Neural progenitor cell (in vitro differentiated cells): ENCODE measurements at regions not wholly inside any gene's neighbourhood (a gene's known extent, or its start where the extent isn't known, plus 50 kb on each side); places are given as distances from the start of the nearest gene placed in this dataset.

Experiments
- CTCF ChIP-seq: fragments of 200-600 bp; sonication (generic); IDR thresholded peaks from 2 replicates; pipeline ENCODE4 v1.5.1; 2017; ENCODE audit warnings: antibody characterized with exemption, mild to moderate bottlenecking
- EZH2 ChIP-seq: fragments of 200-600 bp; sonication (generic); IDR thresholded peaks from 2 replicates; pipeline ENCODE4 v1.6.1; 2017; ENCODE audit warnings: antibody characterized with exemption, mild to moderate bottlenecking, moderate library complexity
- EZH2phosphoT487 ChIP-seq: fragments of 200-600 bp; sonication (generic); IDR thresholded peaks from 2 replicates; pipeline ENCODE4 v1.6.1; 2017; ENCODE audit warnings: antibody characterized with exemption

- TF ChIP-seq CTCF (no peak), EZH2phosphoT487 (no peak), EZH2 (no peak)
Measured at GRCh38 chr20:23214903-23215302, 128.8 kb upstream of the CD93 start.
